Mucosa of descending colon (tissue), 3 donors: ENCODE measurements at regions not wholly inside any gene's neighbourhood (a gene's known extent, or its start where the extent isn't known, plus 50 kb on each side); places are given as distances from the start of the nearest gene placed in this dataset.
"Not testable (repeated sequence)": the region's sequence is repeated elsewhere in the genome, so short reads cannot be mapped to it uniquely, and the experiment has no call there.

Experiments used
- ATAC-seq: fragments of 200-7000 bp; cut with Tn5 transposase; one replicate; pipeline ENCODE4 v1.9.1; 2020; ENCODE audit warnings: mild to moderate bottlenecking, moderate library complexity
- DNase-seq, 3 donors: peaks; one replicate each; pipeline ENCODE4 v3.0.0-alpha.2; 2020
- H3K36me3 ChIP-seq: fragments of 200-600 bp; one replicate; pipeline ENCODE4 v1.8.0; 2021; ENCODE audit warnings: low read depth, mild to moderate bottlenecking
- H3K4me1 ChIP-seq: fragments of 200-600 bp; one replicate; pipeline ENCODE4 v1.8.0; 2021; ENCODE audit warnings: low read depth, mild to moderate bottlenecking
- H3K4me3 ChIP-seq: fragments of 200-600 bp; one replicate; pipeline ENCODE4 v1.8.0; 2021; ENCODE audit warnings: mild to moderate bottlenecking
- H3K9me3 ChIP-seq: fragments of 200-600 bp; one replicate; pipeline ENCODE4 v1.8.0; 2021; ENCODE audit warnings: mild to moderate bottlenecking
- CTCF ChIP-seq: fragments of 200-600 bp; IDR thresholded peaks from one replicate; pipeline ENCODE4 v1.8.0; 2022; ENCODE audit warnings: antibody characterized with exemption, mild to moderate bottlenecking
- intact Hi-C, 2 donors: fragments of 100-400 bp; cut with DNase I in 1 of 2; cut with micrococcal nuclease in 1 of 2; formaldehyde crosslinking; loops; one replicate each; pipeline versions ENCODE4 v1.11.0 to v1.11.1; 2022; cut with DNase I, micrococcal nuclease
- donor health status: DM: no; HTN: no; CAD: no; lungs with moderate emphysema.
- donor health status: DM: no; HTN: no; CAD: no.
- donor health status: DM: no; HTN: yes; CAD: no.

GRCh38 chr9:135173066-135173465, 85.6 kb downstream of the OLFM1 start:
- intact Hi-C loops, result loop anchor here in 1 of 2 donors (10.0 kb wide), 1 partner anchor 62 kb away; no protein-coding TSS in a partner anchor
- no peaks in the 10 kb centered on the region for H3K9me3 ChIP-seq
- no peak for DNase-seq
- no peak for ATAC-seq
- H3K36me3 ChIP-seq, result no peaks in the 10 kb centered on the region
- no peak overlapping the region for H3K4me3 ChIP-seq
- no peak for TF ChIP-seq CTCF
- H3K4me1 ChIP-seq, result no peaks in the 10 kb centered on the region

GRCh38 chr9:135174248-135174647, 86.8 kb downstream of the OLFM1 start:
- H3K4me3 ChIP-seq, result no peak overlapping the region
- DNase-seq, result no peak
- no peaks in the 10 kb centered on the region for H3K36me3 ChIP-seq
- ATAC-seq, result no peak
- H3K4me1 ChIP-seq, result no peaks in the 10 kb centered on the region
- no peaks in the 10 kb centered on the region for H3K9me3 ChIP-seq
- intact Hi-C loops, result loop anchor here in 1 of 2 donors (10.0 kb wide), 1 partner anchor 61 kb away; no protein-coding TSS in a partner anchor
- no peak for TF ChIP-seq CTCF

- Histone ChIP-seq H3K36me3 (no peaks in the 10 kb centered on the region), H3K9me3 (no peaks in the 10 kb centered on the region), H3K4me1 (no peaks in the 10 kb centered on the region), H3K4me3 (no peak overlapping the region)
- ATAC-seq (no peak), DNase-seq (no peak)
- intact Hi-C loops, result loop anchor here in 1 of 2 donors (10.0 kb wide), 1 partner anchor 60 kb away; no protein-coding TSS in a partner anchor
- TF ChIP-seq CTCF, result no peak
Observed at GRCh38 chr9:135174981-135175380, 87.5 kb downstream of the OLFM1 start.

- Histone ChIP-seq H3K9me3 (no peaks in the 10 kb centered on the region), H3K36me3 (no peaks in the 10 kb centered on the region), H3K4me3 (no peak overlapping the region), H3K4me1 (no peaks in the 10 kb centered on the region)
- ATAC-seq (no peak), DNase-seq (no peak)
- no peak for TF ChIP-seq CTCF
- intact Hi-C loops, result loop anchor here in 1 of 2 donors (10.0 kb wide), 1 partner anchor 59 kb away; no protein-coding TSS in a partner anchor
Observed at GRCh38 chr9:135176284-135176683, 88.8 kb downstream of the OLFM1 start.

- H3K4me1 ChIP-seq, DNase-seq, H3K9me3 ChIP-seq, H3K4me3 ChIP-seq, H3K36me3 ChIP-seq, ATAC-seq: not testable (repeated sequence)
- intact Hi-C loops, result loop anchor here in 1 of 2 donors (10.0 kb wide), 1 partner anchor 57 kb away; no protein-coding TSS in a partner anchor
Observed at GRCh38 chr9:135177562-135177961, 90.1 kb downstream of the OLFM1 start.

- no peak for DNase-seq
- Histone ChIP-seq H3K4me3 (no peak overlapping the region), H3K36me3 (no peaks in the 10 kb centered on the region), H3K9me3 (no peaks in the 10 kb centered on the region), H3K4me1 (no peaks in the 10 kb centered on the region)
- TF ChIP-seq CTCF, result no peak
- no peak for ATAC-seq
- intact Hi-C loops, result loop anchor here in 1 of 2 donors (10.0 kb wide), 1 partner anchor 56 kb away; no protein-coding TSS in a partner anchor
Observed at GRCh38 chr9:135178498-135178897, 91.0 kb downstream of the OLFM1 start.
